ENCODE measurements at regions not wholly inside any gene's neighbourhood (a gene's known extent, or its start where the extent isn't known, plus 50 kb on each side); places are given as distances from the start of the nearest gene placed in this dataset.
"Not testable (repeated sequence)": the region's sequence is repeated elsewhere in the genome, so short reads cannot be mapped to it uniquely, and the experiment has no call there.

DNA sequence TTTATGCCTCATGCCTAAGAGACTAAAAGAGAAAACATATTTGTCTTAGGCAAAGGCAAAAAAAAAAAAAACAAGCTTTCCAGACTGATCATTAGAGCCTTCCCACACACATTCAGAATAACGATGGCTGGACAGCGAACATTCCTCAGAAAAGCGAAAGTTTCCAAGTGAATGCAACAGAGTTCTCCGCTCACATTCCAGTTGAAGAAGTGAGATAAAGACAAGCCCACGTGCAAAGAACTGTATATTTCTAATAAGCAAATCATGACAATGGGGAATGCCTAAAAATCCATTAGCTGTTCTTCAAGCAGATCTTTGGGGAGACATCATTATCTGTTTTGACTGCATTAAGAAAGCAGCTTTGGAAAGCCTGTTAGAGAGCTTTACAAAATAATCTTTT lies 347.9 kb downstream of the METTL4 start:
- no peak overlapping the region for H3K27ac ChIP-seq
- no peak for TF ChIP-seq ZFX (IDR thresholded peaks at IDR 0.05; ENCODE audit: borderline replicate concordance)
- TF ChIP-seq, protein P1, sequence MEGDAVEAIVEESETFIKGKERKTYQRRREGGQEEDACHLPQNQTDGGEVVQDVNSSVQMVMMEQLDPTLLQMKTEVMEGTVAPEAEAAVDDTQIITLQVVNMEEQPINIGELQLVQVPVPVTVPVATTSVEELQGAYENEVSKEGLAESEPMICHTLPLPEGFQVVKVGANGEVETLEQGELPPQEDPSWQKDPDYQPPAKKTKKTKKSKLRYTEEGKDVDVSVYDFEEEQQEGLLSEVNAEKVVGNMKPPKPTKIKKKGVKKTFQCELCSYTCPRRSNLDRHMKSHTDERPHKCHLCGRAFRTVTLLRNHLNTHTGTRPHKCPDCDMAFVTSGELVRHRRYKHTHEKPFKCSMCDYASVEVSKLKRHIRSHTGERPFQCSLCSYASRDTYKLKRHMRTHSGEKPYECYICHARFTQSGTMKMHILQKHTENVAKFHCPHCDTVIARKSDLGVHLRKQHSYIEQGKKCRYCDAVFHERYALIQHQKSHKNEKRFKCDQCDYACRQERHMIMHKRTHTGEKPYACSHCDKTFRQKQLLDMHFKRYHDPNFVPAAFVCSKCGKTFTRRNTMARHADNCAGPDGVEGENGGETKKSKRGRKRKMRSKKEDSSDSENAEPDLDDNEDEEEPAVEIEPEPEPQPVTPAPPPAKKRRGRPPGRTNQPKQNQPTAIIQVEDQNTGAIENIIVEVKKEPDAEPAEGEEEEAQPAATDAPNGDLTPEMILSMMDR (IDR thresholded peaks at IDR 0.05): no peak

- TF ChIP-seq, protein P1 (IDR thresholded peaks at IDR 0.05): peak; percentile 72
- no peak for TF ChIP-seq ZFX (IDR thresholded peaks at IDR 0.05; ENCODE audit: borderline replicate concordance)
- H3K27ac ChIP-seq: no peak overlapping the region
Measured at GRCh38 chr18:2223849-2224248, 347.5 kb downstream of the METTL4 start.

DNA sequence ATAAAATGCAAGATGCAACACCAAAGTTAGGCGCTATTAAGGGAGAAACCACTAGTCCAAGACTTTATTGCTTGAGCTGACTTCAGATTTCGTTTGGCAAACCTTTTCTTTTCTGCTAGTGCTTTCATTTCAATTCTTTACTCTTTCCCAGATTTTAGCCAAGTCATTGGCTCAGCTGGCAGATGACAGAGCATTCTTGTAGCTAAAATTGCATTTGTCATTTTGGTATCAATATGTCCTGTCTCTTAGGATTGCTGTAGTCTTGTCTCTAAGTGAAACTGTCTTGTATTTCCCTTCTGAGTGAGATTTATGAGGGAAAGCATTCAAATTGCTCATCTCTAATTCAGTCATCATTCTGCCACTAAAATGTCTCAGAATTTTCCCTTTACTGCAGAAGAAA lies 335.1 kb downstream of the METTL4 start:
- TF ChIP-seq, protein P1 (IDR thresholded peaks at IDR 0.05): no peak
- no peak for TF ChIP-seq ZFX (IDR thresholded peaks at IDR 0.05; ENCODE audit: borderline replicate concordance)
- no peak overlapping the region for H3K27ac ChIP-seq

DNA sequence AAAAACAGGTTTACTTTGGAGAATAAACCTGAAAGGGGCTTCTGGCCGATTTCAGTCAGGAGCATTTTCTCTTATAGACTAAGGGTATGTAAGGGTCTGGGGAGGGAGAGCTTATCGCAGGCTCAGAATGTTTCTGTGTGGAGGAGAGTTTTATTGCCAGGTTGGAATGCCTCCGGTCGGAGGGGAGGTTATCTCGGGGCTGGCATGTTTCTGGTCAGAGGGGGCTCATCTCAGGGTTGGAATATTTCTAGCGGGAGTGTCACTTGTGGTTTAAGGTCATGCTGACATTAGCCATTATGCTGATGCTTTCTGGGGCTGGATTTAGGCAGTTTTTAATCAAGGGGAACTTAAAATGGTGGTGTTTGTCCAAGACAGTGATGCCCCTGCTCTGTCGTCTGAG lies 333.6 kb downstream of the METTL4 start:
- H3K27ac ChIP-seq: no peak overlapping the region
- no peak for TF ChIP-seq ZFX (IDR thresholded peaks at IDR 0.05; ENCODE audit: borderline replicate concordance)
- TF ChIP-seq, protein P1 (IDR thresholded peaks at IDR 0.05): no peak

- no peak overlapping the region for H3K27ac ChIP-seq
- TF ChIP-seq ZFX (IDR thresholded peaks at IDR 0.05; ENCODE audit: borderline replicate concordance): no peak
Measured at GRCh38 chr18:2240311-2240705, 331.0 kb downstream of the METTL4 start.

- TF ChIP-seq ZFX (IDR thresholded peaks at IDR 0.05; ENCODE audit: borderline replicate concordance): no peak
- TF ChIP-seq, protein P1 (IDR thresholded peaks at IDR 0.05): no peak
- H3K27ac ChIP-seq: no peak overlapping the region
Measured at GRCh38 chr18:2244641-2245040, 326.7 kb downstream of the METTL4 start.

- H3K27ac ChIP-seq: not testable (repeated sequence)
Measured at GRCh38 chr18:2247101-2247500, 324.2 kb downstream of the METTL4 start.

DNA sequence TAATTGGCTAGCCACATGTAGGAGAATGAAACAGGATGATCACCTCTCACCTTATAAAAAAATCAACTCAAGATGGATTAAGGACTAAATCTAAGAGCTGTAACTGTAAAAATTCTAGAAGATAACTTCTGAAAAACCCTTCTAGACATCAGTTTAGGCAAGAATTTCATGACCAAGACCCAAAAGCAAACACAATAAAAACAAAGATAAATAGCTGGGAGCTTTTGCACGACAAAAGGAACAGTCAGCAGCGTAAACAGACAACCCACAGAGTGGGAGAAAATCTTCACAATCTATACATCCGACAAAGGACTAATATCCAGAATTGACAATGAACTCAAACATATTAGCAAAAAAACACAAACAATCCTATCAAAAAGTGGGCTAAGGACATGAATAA lies 316.3 kb downstream of the METTL4 start:
- peak overlapping the region; percentile 18; the same call in 1 of the 2 replicates for H3K27ac ChIP-seq
- TF ChIP-seq, protein P1 (IDR thresholded peaks at IDR 0.05): no peak
- no peak for TF ChIP-seq ZFX (IDR thresholded peaks at IDR 0.05; ENCODE audit: borderline replicate concordance)

All from 22Rv1 (cell line).